K562 (cell line): ENCODE measurements at regions not wholly inside any gene's neighbourhood (a gene's known extent, or its start where the extent isn't known, plus 50 kb on each side); places are given as distances from the start of the nearest gene placed in this dataset.

Source experiments
- ATAC-seq: fragments of 200-7000 bp; cut with Tn5 transposase; 3 replicates; pipeline ENCODE4 v1.9.1; 2020; ENCODE audit warnings: moderate library complexity
- BruUV-seq: library from RNA; stranded (reverse); fragments of 400-500 nt; replicated peaks from 2 replicates; lab custom pipeline; 2021; lab: Mats Ljungman, UMichigan
- CTCF ChIA-PET: fragments of 300-600 bp; formaldehyde crosslinking; extraction: SDS; loops from one replicate; lab custom pipeline; 2021; ENCODE audit warnings: low intra/inter-chr PET ratio; lab: Yijun Ruan, JAX
- POLR2A ChIA-PET: fragments of 300-600, 350-650 bp; sonication (Branson Sonifier 250); formaldehyde crosslinking; extraction: SDS; loops from one replicate; lab custom pipeline; 2021; ENCODE audit warnings: antibody characterized with exemption, inconsistent platforms; lab: Yijun Ruan, JAX
- DNase-seq, 4 experiments: peaks; one replicate each; pipeline versions ENCODE4 v3.0.0 to v3.0.0-alpha.2; 2011 to 2018; ENCODE audit warnings: low spot score in 3 of 4, mixed read lengths in 3 of 4; ENCODE audit errors: extremely low read depth in 1 of 4
- FAIRE-seq: peaks from 2 replicates; lab custom pipeline; 2011; peaks lifted over from hg19 to GRCh38; lab: Jason Lieb, UNC
- H2AFZ ChIP-seq: 2 replicates; pipeline ENCODE4 v1.6.0; 2011; ENCODE audit warnings: low read depth, low read length, control low read depth, inconsistent platforms
- H3K27ac ChIP-seq: fragments of 200-600 bp; 3 replicates; pipeline ENCODE4 v1.8.0; 2011; ENCODE audit warnings: low read depth, mild to moderate bottlenecking, control low read depth, inconsistent platforms, low read length, moderate library complexity, mixed read lengths; ENCODE audit errors: extremely low read depth
- H3K27me3 ChIP-seq, 2 experiments: fragments of 300-600 bp in 1 of 2; 2 replicates in 1 of 2; 3 replicates in 1 of 2; pipeline versions ENCODE4 v1.6.0 to v1.8.0; 2011; ENCODE audit warnings: inconsistent platforms in 2 of 2, low read length in 2 of 2, mild to moderate bottlenecking in 1 of 2, mixed read lengths in 1 of 2, moderate library complexity in 1 of 2; ENCODE audit not compliant: control insufficient read depth in 2 of 2, insufficient read depth in 2 of 2
- H3K36me3 ChIP-seq: fragments of 300-600 bp; 3 replicates; pipeline ENCODE4 v1.8.0; 2011; ENCODE audit warnings: mild to moderate bottlenecking, low read length, inconsistent platforms; ENCODE audit not compliant: control insufficient read depth, insufficient read depth
- H3K4me1 ChIP-seq, 2 experiments: fragments of 200-600 bp in 1 of 2; replicated peaks in 1 of 2; 2 replicates in 1 of 2; 3 replicates in 1 of 2; pipeline versions ENCODE4 v1.5.1 to v1.8.0; 2011; ENCODE audit warnings: inconsistent platforms in 2 of 2, low read length in 2 of 2, mild to moderate bottlenecking in 1 of 2, mixed read lengths in 1 of 2, moderate library complexity in 1 of 2; ENCODE audit not compliant: control insufficient read depth in 2 of 2, insufficient read depth in 2 of 2
- H3K4me2 ChIP-seq: 2 replicates; pipeline ENCODE4 v1.6.1; 2011; ENCODE audit warnings: low read length, control low read depth, inconsistent platforms, mixed read lengths; ENCODE audit not compliant: insufficient read depth
- H3K4me3 ChIP-seq: fragments of 200-600 bp; sonication (generic), shearing (Covaris generic); 2 replicates; pipeline ENCODE4 v1.5.1; 2016; ENCODE audit warnings: control low read depth, inconsistent platforms
- H3K79me2 ChIP-seq: fragments of 200-600 bp; 3 replicates; pipeline ENCODE4 v1.8.0; 2011; ENCODE audit warnings: low read length, inconsistent platforms; ENCODE audit not compliant: control insufficient read depth, insufficient read depth
- H3K9ac ChIP-seq, 2 experiments: 2 replicates each; pipeline versions ENCODE4 v1.6.0 to v1.6.1; 2011; ENCODE audit warnings: low read depth in 2 of 2, low read length in 2 of 2, control low read depth in 1 of 2, inconsistent platforms in 1 of 2, mild to moderate bottlenecking in 1 of 2, mixed read lengths in 1 of 2; ENCODE audit not compliant: insufficient read depth in 1 of 2
- H3K9me1 ChIP-seq: one replicate; pipeline ENCODE4 v1.6.0; 2011; ENCODE audit warnings: inconsistent platforms, mild to moderate bottlenecking, low read length, moderate library complexity; ENCODE audit not compliant: control insufficient read depth, insufficient read depth
- H3K9me3 ChIP-seq: replicated peaks from 2 replicates; pipeline ENCODE4 v1.5.1; 2011; ENCODE audit warnings: low read depth, low read length, inconsistent platforms; ENCODE audit not compliant: control insufficient read depth, insufficient read depth
- H4K20me1 ChIP-seq: replicated peaks from 2 replicates; pipeline ENCODE4 v1.6.1; 2011; ENCODE audit warnings: low read length, inconsistent platforms, mixed read lengths; ENCODE audit not compliant: control insufficient read depth, insufficient read depth
- GABPB1 ChIP-seq: sonication (generic); formaldehyde crosslinking; IDR thresholded peaks from 2 replicates; pipeline ENCODE4 v1.8.0; 2022; ENCODE audit warnings: mild to moderate bottlenecking, missing genetic modification reagents
- MBD1 ChIP-seq: fragments of 250-450 bp; sonication (Bioruptor Pico); IDR thresholded peaks from 2 replicates; pipeline ENCODE4 v1.8.0; 2022; ENCODE audit warnings: inconsistent platforms
- MXI1 ChIP-seq: IDR thresholded peaks from 2 replicates; pipeline ENCODE4 v1.6.1; 2011; ENCODE audit warnings: low read depth, mild to moderate bottlenecking, improper control_type of control experiment, low read length
- NCOA6 ChIP-seq: fragments of 450-650 bp; IDR thresholded peaks from 2 replicates; pipeline ENCODE4 v1.6.1; 2017; ENCODE audit warnings: mild to moderate bottlenecking
- POLR2H ChIP-seq: IDR thresholded peaks from 2 replicates; pipeline ENCODE4 v1.6.1; 2016; ENCODE audit warnings: missing genetic modification characterization, low read depth, mild to moderate bottlenecking, control low read depth, missing compliant biosample characterization, moderate library complexity
- RBM15 ChIP-seq: fragments of 200-400 bp; formaldehyde crosslinking; IDR thresholded peaks from 2 replicates; pipeline ENCODE4 v1.6.1; 2018; ENCODE audit warnings: mild to moderate bottlenecking, low read length, moderate library complexity; ENCODE audit not compliant: insufficient read depth
- RBM22 ChIP-seq: fragments of 200-400 bp; formaldehyde crosslinking; IDR thresholded peaks from 2 replicates; pipeline ENCODE4 v1.6.1; 2018; ENCODE audit warnings: low read length, low read depth; ENCODE audit not compliant: poor library complexity, severe bottlenecking
- SMAD1 ChIP-seq: fragments of 150-350 bp; IDR thresholded peaks from 2 replicates; pipeline ENCODE4 v1.6.1; 2014; ENCODE audit warnings: low read length, low read depth; ENCODE audit not compliant: partially characterized antibody
- STAT5B ChIP-seq: fragments of 250-450 bp; sonication (Bioruptor Pico); IDR thresholded peaks from 2 replicates; pipeline ENCODE4 v1.8.0; 2021; ENCODE audit warnings: mild to moderate bottlenecking, inconsistent platforms
- XRCC3 ChIP-seq: fragments of 450-650 bp; IDR thresholded peaks from 2 replicates; pipeline ENCODE4 v1.6.1; 2017; ENCODE audit warnings: mild to moderate bottlenecking, moderate library complexity
- ZBTB34 ChIP-seq: fragments of 250-450 bp; sonication (Bioruptor Pico); IDR thresholded peaks from 2 replicates; pipeline ENCODE4 v1.8.0; 2021; ENCODE audit warnings: mild to moderate bottlenecking, moderate library complexity
- ZNF121 ChIP-seq: sonication (generic); formaldehyde crosslinking; conservative IDR thresholded peaks from 2 replicates; pipeline ENCODE4 v1.8.0; 2022; ENCODE audit warnings: missing genetic modification reagents
- ZNF134 ChIP-seq: fragments of 250-450 bp; sonication (Bioruptor Pico); conservative IDR thresholded peaks from 2 replicates; pipeline ENCODE4 v1.4.0; 2020
- ZNF696 ChIP-seq: fragments of 250-450 bp; sonication (Bioruptor Pico); conservative IDR thresholded peaks from 2 replicates; pipeline ENCODE4 v1.4.0; 2020; ENCODE audit warnings: mild to moderate bottlenecking, moderate library complexity
- WGBS: fragments of 100-300 bp; shearing (Covaris generic); methylation state at CpG from one replicate; pipeline ENCODE4 v1.1.6; 2016; ENCODE audit warnings: low coverage, mixed read lengths; ENCODE audit not compliant: insufficient coverage; ENCODE audit errors: missing lambda C conversion rate; 5-methylcytosine and 5-hydroxymethylcytosine counted together
- in situ Hi-C: fragments of 300-500 bp; cut with MboI; formaldehyde crosslinking; loops from 4 replicates; pipeline ENCODE4 v1.15.0; 2018; ENCODE audit warnings: inconsistent platforms, mixed read lengths
- intact Hi-C: fragments of 100-400 bp; cut with micrococcal nuclease; formaldehyde crosslinking; loops from 2 replicates; pipeline ENCODE4 v1.14.2; 2022
- TF ChIP-seq, protein P1 (sequence below): sonication (generic); formaldehyde crosslinking; IDR thresholded peaks from 2 replicates; pipeline ENCODE4 v1.5.0; 2020; ENCODE audit warnings: missing genetic modification reagents
- TF ChIP-seq, protein P2 (sequence below): fragments of 200-800 bp; sonication (Bioruptor generic); IDR thresholded peaks from 2 replicates; pipeline ENCODE4 v1.6.1; 2017; ENCODE audit warnings: missing genetic modification characterization, missing compliant biosample characterization
- TF ChIP-seq, protein P3 (sequence below), 2 experiments: fragments of 250-450 bp in 1 of 2; fragments of 450-650 bp in 1 of 2; sonication (Bioruptor Pico) in 1 of 2; IDR thresholded peaks; 2 replicates each; pipeline versions ENCODE4 v1.6.1 to v1.8.0; 2016 to 2021; ENCODE audit warnings: mild to moderate bottlenecking in 2 of 2, moderate library complexity in 2 of 2, missing compliant biosample characterization in 1 of 2, missing genetic modification characterization in 1 of 2

- no peak overlapping the region for H3K4me3 ChIP-seq
- no peaks in the 10 kb centered on the region for H3K9me3 ChIP-seq
- no peaks in the 10 kb centered on the region for H3K9me1 ChIP-seq
- ATAC-seq (no peak), DNase-seq (no peak), FAIRE-seq (no peak)
- H3K36me3 ChIP-seq: peaks cover 18% of the 10 kb centered on the region; the same call in 2 of the 3 replicates
- no TSS peak for BruUV-seq
- no peak overlapping the region for H2AFZ ChIP-seq
- no peaks in the 10 kb centered on the region for H3K4me1 ChIP-seq
- H3K27ac ChIP-seq: no peak overlapping the region
- no peak overlapping the region for H3K9ac ChIP-seq
- WGBS: 26% methylated on average over 12 of the region's 12 CpGs
- no peaks in the 10 kb centered on the region for H4K20me1 ChIP-seq
- H3K79me2 ChIP-seq: no peaks in the 10 kb centered on the region
- intact Hi-C loops: no loop called here
- ChIA-PET CTCF (no interaction called here), POLR2A (no interaction called here)
- in situ Hi-C loops: no loop called here
- no peak overlapping the region for H3K4me2 ChIP-seq
- H3K27me3 ChIP-seq: no peaks in the 10 kb centered on the region
- no peak for TF ChIP-seq NCOA6
- no peak for TF ChIP-seq RBM15
- TF ChIP-seq ZNF696 (CRISPR knock-in tag): no peak
- TF ChIP-seq, protein P1, sequence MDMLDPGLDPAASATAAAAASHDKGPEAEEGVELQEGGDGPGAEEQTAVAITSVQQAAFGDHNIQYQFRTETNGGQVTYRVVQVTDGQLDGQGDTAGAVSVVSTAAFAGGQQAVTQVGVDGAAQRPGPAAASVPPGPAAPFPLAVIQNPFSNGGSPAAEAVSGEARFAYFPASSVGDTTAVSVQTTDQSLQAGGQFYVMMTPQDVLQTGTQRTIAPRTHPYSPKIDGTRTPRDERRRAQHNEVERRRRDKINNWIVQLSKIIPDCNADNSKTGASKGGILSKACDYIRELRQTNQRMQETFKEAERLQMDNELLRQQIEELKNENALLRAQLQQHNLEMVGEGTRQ (CRISPR knock-in tag): no peak
- no peak for TF ChIP-seq STAT5B
- TF ChIP-seq MBD1: no peak
- no peak for TF ChIP-seq GABPB1
- no peak for TF ChIP-seq MXI1
- TF ChIP-seq XRCC3: no peak
- no peak for TF ChIP-seq ZNF134 (CRISPR knock-in tag)
- TF ChIP-seq, protein P2, sequence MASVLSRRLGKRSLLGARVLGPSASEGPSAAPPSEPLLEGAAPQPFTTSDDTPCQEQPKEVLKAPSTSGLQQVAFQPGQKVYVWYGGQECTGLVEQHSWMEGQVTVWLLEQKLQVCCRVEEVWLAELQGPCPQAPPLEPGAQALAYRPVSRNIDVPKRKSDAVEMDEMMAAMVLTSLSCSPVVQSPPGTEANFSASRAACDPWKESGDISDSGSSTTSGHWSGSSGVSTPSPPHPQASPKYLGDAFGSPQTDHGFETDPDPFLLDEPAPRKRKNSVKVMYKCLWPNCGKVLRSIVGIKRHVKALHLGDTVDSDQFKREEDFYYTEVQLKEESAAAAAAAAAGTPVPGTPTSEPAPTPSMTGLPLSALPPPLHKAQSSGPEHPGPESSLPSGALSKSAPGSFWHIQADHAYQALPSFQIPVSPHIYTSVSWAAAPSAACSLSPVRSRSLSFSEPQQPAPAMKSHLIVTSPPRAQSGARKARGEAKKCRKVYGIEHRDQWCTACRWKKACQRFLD (CRISPR knock-in tag): no peak
- TF ChIP-seq POLR2H (tag): no peak
- TF ChIP-seq, protein P3, sequence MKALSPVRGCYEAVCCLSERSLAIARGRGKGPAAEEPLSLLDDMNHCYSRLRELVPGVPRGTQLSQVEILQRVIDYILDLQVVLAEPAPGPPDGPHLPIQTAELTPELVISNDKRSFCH (CRISPR knock-in tag; IDR thresholded peaks at IDR 0.05): no peak
- TF ChIP-seq, protein P3 (tag; IDR thresholded peaks at IDR 0.05): no peak
- no peak for TF ChIP-seq ZNF121 (CRISPR knock-in tag)
- no peak for TF ChIP-seq RBM22
- no peak for TF ChIP-seq SMAD1
- no peak for TF ChIP-seq ZBTB34
These were observed 373.2 kb downstream of the NPIPA8 start for GRCh38 chr16:17963185-17963836.
